ENCODE measurements at regions not wholly inside any gene's neighbourhood (a gene's known extent, or its start where the extent isn't known, plus 50 kb on each side); places are given as distances from the start of the nearest gene placed in this dataset.

GRCh38 chr3:72176537-72177041 lies 391.6 kb upstream of the PROK2 start:
- FAIRE-seq: peak; percentile 99
- DNase-seq (ENCODE audit: insufficient read length, low spot score): peak; percentile 49
- TF ChIP-seq SPI1 (IDR thresholded peaks at IDR 0.05; ENCODE audit: low read depth, low read length) (peak; percentile 100), POLR2A (IDR thresholded peaks at IDR 0.05; ENCODE audit: low read depth, low read length) (no peak), POU2F2 (IDR thresholded peaks at IDR 0.05; ENCODE audit: low read depth, low read length) (peak; percentile 41; the same call in 1 of the 2 replicates)

- no peak for DNase-seq (ENCODE audit: insufficient read length, low spot score)
- FAIRE-seq: peak; percentile 61
- no peak for TF ChIP-seq POLR2AphosphoS5 (IDR thresholded peaks at IDR 0.05; ENCODE audit: low read depth, low read length)
Observed at GRCh38 chr3:72175296-72175858, 390.4 kb upstream of the PROK2 start.

- TF ChIP-seq POU2F2 (IDR thresholded peaks at IDR 0.05; ENCODE audit: low read depth, low read length) (no peak), TAF1 (IDR thresholded peaks at IDR 0.05; ENCODE audit: low read depth, low read length) (no peak), SPI1 (IDR thresholded peaks at IDR 0.05; ENCODE audit: low read depth, low read length) (no peak), PAX5 (IDR thresholded peaks at IDR 0.05; ENCODE audit: insufficient read depth, low read length, severe bottlenecking) (no peak), POLR2AphosphoS5 (IDR thresholded peaks at IDR 0.05; ENCODE audit: low read depth, low read length) (no peak), POLR2A (IDR thresholded peaks at IDR 0.05; ENCODE audit: low read depth, low read length) (no peak)
- DNase-seq (ENCODE audit: insufficient read length, low spot score) (no peak), FAIRE-seq (no peak)
Observed at GRCh38 chr3:72174890-72175289, 389.9 kb upstream of the PROK2 start.

- peak; percentile 20 for FAIRE-seq
- no peak for TF ChIP-seq TAF1 (IDR thresholded peaks at IDR 0.05; ENCODE audit: low read depth, low read length)
- no peak for TF ChIP-seq POLR2A (IDR thresholded peaks at IDR 0.05; ENCODE audit: low read depth, low read length)
- TF ChIP-seq POLR2AphosphoS5 (IDR thresholded peaks at IDR 0.05; ENCODE audit: low read depth, low read length): no peak
- TF ChIP-seq POU2F2 (IDR thresholded peaks at IDR 0.05; ENCODE audit: low read depth, low read length): no peak
- no peak for TF ChIP-seq PAX5 (IDR thresholded peaks at IDR 0.05; ENCODE audit: insufficient read depth, low read length, severe bottlenecking)
- no peak for TF ChIP-seq SPI1 (IDR thresholded peaks at IDR 0.05; ENCODE audit: low read depth, low read length)
- DNase-seq (ENCODE audit: insufficient read length, low spot score): no peak
Observed at GRCh38 chr3:72174040-72174439, 389.1 kb upstream of the PROK2 start.

GRCh38 chr3:72171946-72172345 lies 387.0 kb upstream of the PROK2 start:
- FAIRE-seq (no peak), DNase-seq (ENCODE audit: insufficient read length, low spot score) (no peak)
- TF ChIP-seq TAF1 (IDR thresholded peaks at IDR 0.05; ENCODE audit: low read depth, low read length) (no peak), POLR2A (IDR thresholded peaks at IDR 0.05; ENCODE audit: low read depth, low read length) (no peak), PAX5 (IDR thresholded peaks at IDR 0.05; ENCODE audit: insufficient read depth, low read length, severe bottlenecking) (no peak)

- FAIRE-seq (no peak), DNase-seq (ENCODE audit: insufficient read length, low spot score) (no peak)
Observed at GRCh38 chr3:72171463-72171881, 386.5 kb upstream of the PROK2 start.

GRCh38 chr3:72169561-72170472 lies 384.9 kb upstream of the PROK2 start:
- DNase-seq (ENCODE audit: insufficient read length, low spot score): no peak
- no peak for TF ChIP-seq TAF1 (IDR thresholded peaks at IDR 0.05; ENCODE audit: low read depth, low read length)
- no peak for TF ChIP-seq SPI1 (IDR thresholded peaks at IDR 0.05; ENCODE audit: low read depth, low read length)
- TF ChIP-seq POU2F2 (IDR thresholded peaks at IDR 0.05; ENCODE audit: low read depth, low read length): no peak
- no peak for TF ChIP-seq POLR2A (IDR thresholded peaks at IDR 0.05; ENCODE audit: low read depth, low read length)
- no peak for TF ChIP-seq POLR2AphosphoS5 (IDR thresholded peaks at IDR 0.05; ENCODE audit: low read depth, low read length)
- TF ChIP-seq PAX5 (IDR thresholded peaks at IDR 0.05; ENCODE audit: insufficient read depth, low read length, severe bottlenecking): no peak
- FAIRE-seq: peak; percentile 58

More at GRCh38 chr3:72171463-72171881, 386.5 kb upstream of the PROK2 start:
- no peak for TF ChIP-seq POU2F2 (IDR thresholded peaks at IDR 0.05; ENCODE audit: low read depth, low read length)
- no peak for TF ChIP-seq POLR2A (IDR thresholded peaks at IDR 0.05; ENCODE audit: low read depth, low read length)
- no peak for TF ChIP-seq TAF1 (IDR thresholded peaks at IDR 0.05; ENCODE audit: low read depth, low read length)
- TF ChIP-seq SPI1 (IDR thresholded peaks at IDR 0.05; ENCODE audit: low read depth, low read length): no peak
- TF ChIP-seq POLR2AphosphoS5 (IDR thresholded peaks at IDR 0.05; ENCODE audit: low read depth, low read length): no peak

GRCh38 chr3:72169120-72169519 lies 384.2 kb upstream of the PROK2 start:
- TF ChIP-seq POLR2A (IDR thresholded peaks at IDR 0.05; ENCODE audit: low read depth, low read length) (no peak), PAX5 (IDR thresholded peaks at IDR 0.05; ENCODE audit: insufficient read depth, low read length, severe bottlenecking) (no peak), POU2F2 (IDR thresholded peaks at IDR 0.05; ENCODE audit: low read depth, low read length) (no peak), SPI1 (IDR thresholded peaks at IDR 0.05; ENCODE audit: low read depth, low read length) (no peak), TAF1 (IDR thresholded peaks at IDR 0.05; ENCODE audit: low read depth, low read length) (no peak), POLR2AphosphoS5 (IDR thresholded peaks at IDR 0.05; ENCODE audit: low read depth, low read length) (no peak)
- FAIRE-seq (no peak), DNase-seq (ENCODE audit: insufficient read length, low spot score) (no peak)

- no peak for FAIRE-seq
- TF ChIP-seq POLR2AphosphoS5 (IDR thresholded peaks at IDR 0.05; ENCODE audit: low read depth, low read length): no peak
- no peak for TF ChIP-seq POU2F2 (IDR thresholded peaks at IDR 0.05; ENCODE audit: low read depth, low read length)
- no peak for TF ChIP-seq POLR2A (IDR thresholded peaks at IDR 0.05; ENCODE audit: low read depth, low read length)
- no peak for TF ChIP-seq SPI1 (IDR thresholded peaks at IDR 0.05; ENCODE audit: low read depth, low read length)
- no peak for TF ChIP-seq PAX5 (IDR thresholded peaks at IDR 0.05; ENCODE audit: insufficient read depth, low read length, severe bottlenecking)
- TF ChIP-seq TAF1 (IDR thresholded peaks at IDR 0.05; ENCODE audit: low read depth, low read length): no peak
- DNase-seq (ENCODE audit: insufficient read length, low spot score): no peak
Observed at GRCh38 chr3:72165808-72166207, 380.9 kb upstream of the PROK2 start.

GRCh38 chr3:72165317-72165716 lies 380.4 kb upstream of the PROK2 start:
- no peak for TF ChIP-seq POU2F2 (IDR thresholded peaks at IDR 0.05; ENCODE audit: low read depth, low read length)
- TF ChIP-seq POLR2AphosphoS5 (IDR thresholded peaks at IDR 0.05; ENCODE audit: low read depth, low read length): no peak
- TF ChIP-seq TAF1 (IDR thresholded peaks at IDR 0.05; ENCODE audit: low read depth, low read length): no peak
- no peak for TF ChIP-seq SPI1 (IDR thresholded peaks at IDR 0.05; ENCODE audit: low read depth, low read length)
- TF ChIP-seq PAX5 (IDR thresholded peaks at IDR 0.05; ENCODE audit: insufficient read depth, low read length, severe bottlenecking): no peak
- TF ChIP-seq POLR2A (IDR thresholded peaks at IDR 0.05; ENCODE audit: low read depth, low read length): no peak
- FAIRE-seq (peak; percentile 35), DNase-seq (ENCODE audit: insufficient read length, low spot score) (no peak)

Measured in GM12891 (cell line).